HepG2 (cell line): ENCODE measurements at regions not wholly inside any gene's neighbourhood (a gene's known extent, or its start where the extent isn't known, plus 50 kb on each side); places are given as distances from the start of the nearest gene placed in this dataset.

Source experiments
- ATAC-seq: fragments of 200-7000 bp; cut with Tn5 transposase; 3 replicates; pipeline ENCODE4 v1.9.1; 2020; ENCODE audit warnings: mild to moderate bottlenecking, moderate library complexity
- BruUV-seq: library from RNA; stranded (reverse); fragments of 400-500 nt; replicated peaks from 2 replicates; lab custom pipeline; 2021; lab: Mats Ljungman, UMichigan
- CTCF ChIA-PET: fragments of 300-600 bp; formaldehyde crosslinking; extraction: SDS; loops from one replicate; lab custom pipeline; 2021; ENCODE audit warnings: low total read pairs, inconsistent platforms, low intra/inter-chr PET ratio; lab: Yijun Ruan, JAX
- POLR2A ChIA-PET: fragments of 350-600 bp; sonication (Branson Sonifier 250); formaldehyde crosslinking; loops from one replicate; lab custom pipeline; 2020; ENCODE audit warnings: antibody characterized with exemption, inconsistent platforms; lab: Yijun Ruan, JAX
- DNase-seq: peaks from one replicate; pipeline ENCODE4 v3.0.0-alpha.2; 2015; ENCODE audit warnings: low spot score
- FAIRE-seq: peaks from 3 replicates; lab custom pipeline; 2011; peaks lifted over from hg19 to GRCh38; lab: Jason Lieb, UNC
- H2AFZ ChIP-seq: one replicate; pipeline ENCODE4 v1.6.1; 2011; ENCODE audit warnings: low read length, inconsistent platforms
- H3K27ac ChIP-seq: fragments of 300-600 bp; 3 replicates; pipeline ENCODE4 v1.8.0; 2011; ENCODE audit warnings: mixed run types, mild to moderate bottlenecking, mixed read lengths, low read length, inconsistent platforms; ENCODE audit not compliant: insufficient read depth; ENCODE audit errors: extremely low read length
- H3K27me3 ChIP-seq, 2 experiments: fragments of 200-600 bp in 1 of 2; 2 replicates in 1 of 2; 3 replicates in 1 of 2; pipeline versions ENCODE4 v1.6.0 to v1.8.0; 2011; ENCODE audit warnings: low read length in 2 of 2, mild to moderate bottlenecking in 2 of 2, moderate library complexity in 2 of 2, inconsistent platforms in 1 of 2; ENCODE audit not compliant: insufficient read depth in 2 of 2, control insufficient read depth in 1 of 2
- H3K36me3 ChIP-seq, 2 experiments: fragments of 200-600 bp in 1 of 2; replicated peaks in 1 of 2; 2 replicates in 1 of 2; 3 replicates in 1 of 2; pipeline versions ENCODE4 v1.5.1 to v1.8.0; 2011; ENCODE audit warnings: low read length in 2 of 2, inconsistent platforms in 1 of 2; ENCODE audit not compliant: insufficient read depth in 2 of 2, control insufficient read depth in 1 of 2
- H3K4me1 ChIP-seq: 2 replicates; pipeline ENCODE4 v1.5.1; 2012; ENCODE audit warnings: low read length, inconsistent platforms; ENCODE audit not compliant: insufficient read depth
- H3K4me2 ChIP-seq: 2 replicates; pipeline ENCODE4 v1.6.0; 2011; ENCODE audit warnings: low read depth, low read length, inconsistent platforms
- H3K4me3 ChIP-seq, 3 experiments: fragments of 200-600 bp in 1 of 3; sonication (generic), shearing (Covaris generic) in 1 of 3; replicated peaks in 1 of 3; 2 replicates each; pipeline ENCODE4 v1.5.1; 2011 to 2016; ENCODE audit warnings: low read length in 3 of 3, inconsistent platforms in 2 of 3, low read depth in 2 of 3, mild to moderate bottlenecking in 2 of 3, control low read depth in 1 of 3, mixed read lengths in 1 of 3; ENCODE audit not compliant: insufficient read depth in 1 of 3
- H3K79me2 ChIP-seq: one replicate; pipeline ENCODE4 v1.6.1; 2011; ENCODE audit warnings: low read length, inconsistent platforms; ENCODE audit not compliant: insufficient read depth
- H3K9ac ChIP-seq: 2 replicates; pipeline ENCODE4 v1.6.0; 2011; ENCODE audit warnings: mild to moderate bottlenecking, low read depth, low read length, inconsistent platforms; ENCODE audit not compliant: insufficient read depth
- H3K9me3 ChIP-seq: 2 replicates; pipeline ENCODE4 v1.5.1; 2012; ENCODE audit warnings: mild to moderate bottlenecking, low read length
- H4K20me1 ChIP-seq: 2 replicates; pipeline ENCODE4 v1.6.0; 2011; ENCODE audit warnings: inconsistent platforms, mild to moderate bottlenecking, low read length, moderate library complexity; ENCODE audit not compliant: insufficient read depth
- AGO1 ChIP-seq: fragments of 200-400 bp; formaldehyde crosslinking; IDR thresholded peaks from 2 replicates; pipeline ENCODE4 v1.6.1; 2017; ENCODE audit warnings: mild to moderate bottlenecking, low read depth, low read length, moderate library complexity; ENCODE audit not compliant: poor library complexity, severe bottlenecking
- MAX ChIP-seq: IDR thresholded peaks from 2 replicates; pipeline ENCODE4 v1.6.1; 2012; ENCODE audit warnings: inconsistent platforms
- MLLT10 ChIP-seq: sonication (generic); formaldehyde crosslinking; IDR thresholded peaks from 2 replicates; pipeline ENCODE4 v1.4.0; 2020; ENCODE audit warnings: missing genetic modification reagents
- POLR2G ChIP-seq: fragments of 200-400 bp; formaldehyde crosslinking; IDR thresholded peaks from 2 replicates; pipeline ENCODE4 v1.6.1; 2018; ENCODE audit warnings: mild to moderate bottlenecking, low read depth, low read length, moderate library complexity
- RBAK ChIP-seq: sonication (generic); formaldehyde crosslinking; IDR thresholded peaks from 2 replicates; pipeline ENCODE4 v1.5.1; 2020; ENCODE audit warnings: mild to moderate bottlenecking, missing genetic modification reagents
- THAP7 ChIP-seq: sonication (generic); formaldehyde crosslinking; IDR thresholded peaks from 2 replicates; pipeline ENCODE4 v1.8.1; 2023; ENCODE audit warnings: mild to moderate bottlenecking, missing genetic modification reagents
- THAP8 ChIP-seq: sonication (generic); formaldehyde crosslinking; IDR thresholded peaks from 2 replicates; pipeline ENCODE4 v1.5.1; 2020; ENCODE audit warnings: missing genetic modification reagents, mild to moderate bottlenecking, borderline replicate concordance
- U2AF1 ChIP-seq: fragments of 200-400 bp; formaldehyde crosslinking; optimal IDR thresholded peaks from 2 replicates; pipeline ENCODE3; 2017; ENCODE audit warnings: mild to moderate bottlenecking, low read depth, low read length
- ZKSCAN8 ChIP-seq: IDR thresholded peaks from 2 replicates; pipeline ENCODE4 v1.6.1; 2016; ENCODE audit warnings: borderline replicate concordance, missing genetic modification reagents, missing compliant biosample characterization
- ZNF24 ChIP-seq: fragments of 450-650 bp; IDR thresholded peaks from 2 replicates; pipeline ENCODE4 v1.6.1; 2017; ENCODE audit warnings: antibody characterized with exemption, mild to moderate bottlenecking
- ZNF569 ChIP-seq: sonication (generic); formaldehyde crosslinking; IDR thresholded peaks from 2 replicates; pipeline ENCODE4 v1.5.0; 2020; ENCODE audit warnings: mild to moderate bottlenecking, missing genetic modification reagents, moderate library complexity, borderline replicate concordance
- ZNF775 ChIP-seq: sonication (generic); formaldehyde crosslinking; IDR thresholded peaks from 2 replicates; pipeline ENCODE4 v1.4.0; 2020; ENCODE audit warnings: missing genetic modification reagents, mild to moderate bottlenecking, moderate library complexity, borderline replicate concordance
- ZNF800 ChIP-seq: sonication (generic); formaldehyde crosslinking; IDR thresholded peaks from 2 replicates; pipeline ENCODE4 v1.4.0; 2020; ENCODE audit warnings: missing genetic modification reagents
- ZSCAN21 ChIP-seq: sonication (generic); formaldehyde crosslinking; IDR thresholded peaks from 2 replicates; pipeline ENCODE4 v1.8.0; 2022; ENCODE audit warnings: mild to moderate bottlenecking, missing genetic modification reagents, moderate library complexity, borderline replicate concordance
- WGBS: methylation state at CpG from one replicate; pipeline ENCODE4 v1.1.6; 2017; ENCODE audit warnings: low lambda C conversion rate; 5-methylcytosine and 5-hydroxymethylcytosine counted together
- in situ Hi-C: cut with HindIII; loops from 2 replicates; pipeline ENCODE4 v1.10.0; 2017; ENCODE audit warnings: low pct_unique_long_range_greater_than_20kb; ENCODE audit not compliant: extremely low pct_ligation_motif_present
- intact Hi-C: fragments of 100-400 bp; cut with micrococcal nuclease; formaldehyde crosslinking; loops from one replicate; pipeline ENCODE4 v1.10.0; 2022; ENCODE audit not compliant: unreplicated experiment

- TF ChIP-seq POLR2G (no peak), ZNF800 (no peak), ZNF24 (no peak), MAX (no peak), ZSCAN21 (CRISPR knock-in tag) (no peak)
Measured at GRCh38 chr13:40056898-40057619, 401.6 kb downstream of the COG6 start (continued).

GRCh38 chr13:40058757-40059236 is 403.3 kb downstream of the COG6 start:
- ChIA-PET CTCF (no interaction called here), POLR2A (no interaction called here)
- no peaks in the 10 kb centered on the region for H3K79me2 ChIP-seq
- 59% methylated on average over 3 of the region's 3 CpGs for WGBS
- in situ Hi-C loops (no loop called here), intact Hi-C loops (no loop called here)
- no peaks in the 10 kb centered on the region for H3K36me3 ChIP-seq
- H2AFZ ChIP-seq = no peak overlapping the region
- no peaks in the 10 kb centered on the region for H3K9me3 ChIP-seq
- no peak overlapping the region for H3K4me2 ChIP-seq
- ATAC-seq = no peak
- H3K9ac ChIP-seq = no peak overlapping the region
- no peak overlapping the region for H3K4me3 ChIP-seq
- no peak for DNase-seq
- no peaks in the 10 kb centered on the region for H4K20me1 ChIP-seq
- peaks cover 56% of the 10 kb centered on the region for H3K4me1 ChIP-seq
- FAIRE-seq = no peak
- no peaks in the 10 kb centered on the region; a peak in 1 of 5 replicates for H3K27me3 ChIP-seq
- TF ChIP-seq THAP8 (no peak), AGO1 (no peak), ZNF569 (CRISPR knock-in tag) (no peak), ZKSCAN8 (CRISPR knock-in tag) (no peak), THAP7 (no peak), ZNF775 (CRISPR knock-in tag) (no peak), RBAK (CRISPR knock-in tag) (no peak), U2AF1 (no peak), MLLT10 (CRISPR knock-in tag) (no peak)
- TF ChIP-seq, all 625 proteins: peak for 0
- no peak overlapping the region for H3K27ac ChIP-seq
- no TSS peak for BruUV-seq
